GM23338 (cell line): ENCODE measurements at regions not wholly inside any gene's neighbourhood (a gene's known extent, or its start where the extent isn't known, plus 50 kb on each side); places are given as distances from the start of the nearest gene placed in this dataset.
A peak's percentile ranks its signal among the peaks of the same experiment; 100 is the strongest.
"Not testable (repeated sequence)": the region's sequence is repeated elsewhere in the genome, so short reads cannot be mapped to it uniquely, and the experiment has no call there.

Source experiments
- ATAC-seq: fragments of 200-7000 bp; cut with Tn5 transposase; 3 replicates; pipeline ENCODE4 v1.9.1; 2020
- DNase-seq: peaks from one replicate; pipeline ENCODE4 v3.0.0-alpha.2; 2015; ENCODE audit warnings: low spot score
- H2AFZ ChIP-seq: fragments of 200-600 bp; sonication (generic); 2 replicates; pipeline ENCODE4 v1.8.0; 2016; ENCODE audit warnings: antibody characterized with exemption, mild to moderate bottlenecking, moderate library complexity
- H3F3A ChIP-seq: fragments of 200-600 bp; sonication (generic); replicated peaks from 2 replicates; pipeline ENCODE4 v1.8.0; 2017; ENCODE audit warnings: antibody characterized with exemption, mixed run types, low read depth
- H3K27ac ChIP-seq: fragments of 200-600 bp; sonication (generic); 2 replicates; pipeline ENCODE4 v1.6.1; 2016; ENCODE audit warnings: low read depth
- H3K27me3 ChIP-seq: fragments of 200-600 bp; sonication (generic); 2 replicates; pipeline ENCODE4 v1.8.0; 2016; ENCODE audit warnings: mild to moderate bottlenecking, mixed run types, moderate library complexity; ENCODE audit not compliant: insufficient read depth
- H3K36me3 ChIP-seq: fragments of 200-600 bp; sonication (generic); 2 replicates; pipeline ENCODE4 v1.8.0; 2016; ENCODE audit warnings: mild to moderate bottlenecking; ENCODE audit not compliant: insufficient read depth
- H3K4me1 ChIP-seq: fragments of 200-600 bp; sonication (generic); 2 replicates; pipeline ENCODE4 v1.8.0; 2016; ENCODE audit warnings: mild to moderate bottlenecking, moderate library complexity; ENCODE audit not compliant: insufficient read depth
- H3K4me2 ChIP-seq: fragments of 200-600 bp; sonication (generic); 2 replicates; pipeline ENCODE4 v1.7.1; 2017; ENCODE audit warnings: mixed run types
- H3K4me3 ChIP-seq: fragments of 200-600 bp; sonication (generic); 2 replicates; pipeline ENCODE4 v1.6.1; 2016; ENCODE audit warnings: mixed run types
- H3K79me2 ChIP-seq: fragments of 200-600 bp; sonication (generic); replicated peaks from 2 replicates; pipeline ENCODE4 v1.8.0; 2017; ENCODE audit warnings: mild to moderate bottlenecking; ENCODE audit not compliant: insufficient read depth
- H3K9me2 ChIP-seq: fragments of 200-600 bp; sonication (generic); 2 replicates; pipeline ENCODE4 v1.8.0; 2017; ENCODE audit not compliant: insufficient read depth
- H4K20me1 ChIP-seq: fragments of 200-600 bp; sonication (generic); replicated peaks from 2 replicates; pipeline ENCODE4 v1.8.0; 2017; ENCODE audit warnings: mild to moderate bottlenecking; ENCODE audit not compliant: insufficient read depth
- H3K27ac Mint-ChIP-seq: 2 replicates; pipeline ENCODE4 v1.8.0; 2020; ENCODE audit warnings: inconsistent platforms, mild to moderate bottlenecking, moderate library complexity, mixed read lengths
- H3K27me3 Mint-ChIP-seq: 3 replicates; pipeline ENCODE4 v1.8.0; 2022; ENCODE audit warnings: low read depth, mild to moderate bottlenecking, moderate library complexity, mixed read lengths, inconsistent platforms; ENCODE audit not compliant: insufficient read depth, poor library complexity
- H3K36me3 Mint-ChIP-seq: 3 replicates; pipeline ENCODE4 v1.8.0; 2021; ENCODE audit warnings: low read depth, mild to moderate bottlenecking, inconsistent platforms, moderate library complexity, mixed read lengths
- H3K4me1 Mint-ChIP-seq: 3 replicates; pipeline ENCODE4 v1.8.0; 2020; ENCODE audit warnings: mild to moderate bottlenecking, inconsistent platforms, mixed read lengths
- H3K4me3 Mint-ChIP-seq: 3 replicates; pipeline ENCODE4 v1.8.0; 2021; ENCODE audit warnings: moderate library complexity, mild to moderate bottlenecking, inconsistent platforms, mixed read lengths
- H3K9me3 Mint-ChIP-seq: 3 replicates; pipeline ENCODE4 v1.8.0; 2020; ENCODE audit warnings: moderate library complexity, mild to moderate bottlenecking, inconsistent platforms, mixed read lengths
- EZH2phosphoT487 ChIP-seq: fragments of 200-600 bp; sonication (generic); IDR thresholded peaks from one replicate; pipeline ENCODE4 v1.8.1; 2018; ENCODE audit warnings: antibody characterized with exemption; ENCODE audit not compliant: unreplicated experiment
- STAT1 ChIP-seq: IDR thresholded peaks from one replicate; pipeline ENCODE4 v1.6.1; 2016; ENCODE audit warnings: antibody characterized with exemption; ENCODE audit not compliant: unreplicated experiment
- ZNF114 ChIP-seq: fragments of 250-450 bp; sonication (Bioruptor Pico); IDR thresholded peaks from 2 replicates; pipeline ENCODE4 v1.5.0; 2020; ENCODE audit warnings: mild to moderate bottlenecking, moderate library complexity
- TF ChIP-seq, protein P1 (sequence below), 2 experiments: fragments of 200-600 bp in 1 of 2; sonication (generic) in 1 of 2; conservative IDR thresholded peaks; 2 replicates each; pipeline versions ENCODE4 v1.5.1 to v1.6.1; 2016 to 2017; ENCODE audit warnings: antibody characterized with exemption in 2 of 2, low read depth in 2 of 2, mild to moderate bottlenecking in 2 of 2, moderate library complexity in 1 of 2

DNA sequence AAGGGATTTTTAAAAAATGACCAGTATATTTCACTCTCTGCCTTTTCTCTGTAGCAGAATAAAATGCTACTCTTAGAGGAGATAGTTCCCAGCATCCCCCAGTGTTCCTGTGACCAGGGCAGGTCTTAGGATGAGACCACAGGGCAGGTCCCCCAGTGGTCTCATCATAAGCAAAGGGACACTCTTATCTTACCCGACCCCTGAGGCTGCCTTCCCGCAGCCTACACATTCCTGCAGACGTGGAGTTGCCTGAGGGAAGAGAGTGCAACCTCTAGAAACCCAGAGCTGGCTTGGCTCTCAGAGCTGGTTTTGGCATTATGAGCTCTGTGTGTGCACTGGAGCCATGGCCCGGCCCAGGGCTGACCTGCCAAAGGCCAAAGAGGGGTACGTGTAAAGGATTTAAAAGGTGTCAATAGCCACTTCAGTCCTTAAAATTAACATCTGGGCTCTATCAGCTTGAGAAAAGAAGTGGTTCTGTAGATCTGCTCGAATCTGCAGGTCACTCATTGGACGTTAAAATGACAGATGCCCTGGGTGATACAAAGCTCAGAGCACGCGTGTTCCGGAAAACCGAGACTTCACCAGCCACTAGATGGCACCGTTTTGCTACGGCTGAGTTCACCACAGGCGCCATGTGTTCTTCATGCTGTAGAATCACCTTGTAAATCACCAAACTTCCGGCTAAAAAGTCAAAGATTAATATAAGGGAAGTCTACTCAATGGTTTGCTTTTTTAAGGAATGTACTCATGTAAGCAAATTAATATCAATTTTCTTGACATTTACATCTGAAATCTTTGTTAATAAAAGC is 60.4 kb upstream of the GPR31 start:
- H3K4me3 ChIP-seq, H3K4me3 Mint-ChIP-seq, H3F3A ChIP-seq, H3K36me3 Mint-ChIP-seq, H3K79me2 ChIP-seq, H3K4me2 ChIP-seq, H3K27ac Mint-ChIP-seq, H3K36me3 ChIP-seq, H3K27ac ChIP-seq, H3K27me3 ChIP-seq, H3K9me3 Mint-ChIP-seq, H4K20me1 ChIP-seq, H3K9me2 ChIP-seq, H2AFZ ChIP-seq, DNase-seq: not testable (repeated sequence)
- peak; percentile 56 for ATAC-seq
- H3K4me1 Mint-ChIP-seq = peaks cover 24% of the 10 kb centered on the region
- TF ChIP-seq, protein P1, sequence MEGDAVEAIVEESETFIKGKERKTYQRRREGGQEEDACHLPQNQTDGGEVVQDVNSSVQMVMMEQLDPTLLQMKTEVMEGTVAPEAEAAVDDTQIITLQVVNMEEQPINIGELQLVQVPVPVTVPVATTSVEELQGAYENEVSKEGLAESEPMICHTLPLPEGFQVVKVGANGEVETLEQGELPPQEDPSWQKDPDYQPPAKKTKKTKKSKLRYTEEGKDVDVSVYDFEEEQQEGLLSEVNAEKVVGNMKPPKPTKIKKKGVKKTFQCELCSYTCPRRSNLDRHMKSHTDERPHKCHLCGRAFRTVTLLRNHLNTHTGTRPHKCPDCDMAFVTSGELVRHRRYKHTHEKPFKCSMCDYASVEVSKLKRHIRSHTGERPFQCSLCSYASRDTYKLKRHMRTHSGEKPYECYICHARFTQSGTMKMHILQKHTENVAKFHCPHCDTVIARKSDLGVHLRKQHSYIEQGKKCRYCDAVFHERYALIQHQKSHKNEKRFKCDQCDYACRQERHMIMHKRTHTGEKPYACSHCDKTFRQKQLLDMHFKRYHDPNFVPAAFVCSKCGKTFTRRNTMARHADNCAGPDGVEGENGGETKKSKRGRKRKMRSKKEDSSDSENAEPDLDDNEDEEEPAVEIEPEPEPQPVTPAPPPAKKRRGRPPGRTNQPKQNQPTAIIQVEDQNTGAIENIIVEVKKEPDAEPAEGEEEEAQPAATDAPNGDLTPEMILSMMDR (conservative IDR thresholded peaks at IDR 0.05; ENCODE audit: low read depth in 2 of 2) = peak; percentile 36 to 50
- H3K4me1 ChIP-seq = peaks cover 16% of the 10 kb centered on the region
- peaks cover 22% of the 10 kb centered on the region for H3K27me3 Mint-ChIP-seq

DNA sequence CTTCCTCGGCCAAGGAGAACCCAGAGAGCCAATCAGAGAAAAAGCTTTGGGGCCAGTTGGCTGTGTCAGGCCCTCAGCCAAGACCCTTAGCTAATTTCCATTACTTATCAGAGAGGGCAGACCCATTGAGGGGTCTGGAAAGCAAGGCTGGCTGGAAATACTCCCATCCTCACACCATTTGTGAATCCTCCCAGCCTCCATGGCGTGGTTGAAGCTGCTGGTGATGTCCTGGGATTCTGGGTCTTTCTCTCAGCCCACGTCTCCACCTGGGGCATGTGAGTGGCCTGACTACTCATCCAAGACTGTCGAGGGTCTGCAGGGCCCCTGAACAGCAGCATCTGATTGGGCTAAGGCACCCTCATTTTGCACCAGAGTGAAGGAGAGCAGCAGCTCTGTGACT is 61.3 kb upstream of the GPR31 start:
- DNase-seq, H3K4me2 ChIP-seq, H3K27me3 ChIP-seq, H3F3A ChIP-seq, H3K36me3 Mint-ChIP-seq, H3K27ac Mint-ChIP-seq, H4K20me1 ChIP-seq, H3K4me3 ChIP-seq, H3K36me3 ChIP-seq, H3K27ac ChIP-seq, H3K9me2 ChIP-seq, H3K79me2 ChIP-seq, H3K9me3 Mint-ChIP-seq, ATAC-seq, H2AFZ ChIP-seq, H3K4me3 Mint-ChIP-seq: not testable (repeated sequence)
- Mint-ChIP-seq H3K27me3 (peaks cover 22% of the 10 kb centered on the region), H3K4me1 (peaks cover 31% of the 10 kb centered on the region)
- H3K4me1 ChIP-seq = peaks cover 25% of the 10 kb centered on the region

DNA sequence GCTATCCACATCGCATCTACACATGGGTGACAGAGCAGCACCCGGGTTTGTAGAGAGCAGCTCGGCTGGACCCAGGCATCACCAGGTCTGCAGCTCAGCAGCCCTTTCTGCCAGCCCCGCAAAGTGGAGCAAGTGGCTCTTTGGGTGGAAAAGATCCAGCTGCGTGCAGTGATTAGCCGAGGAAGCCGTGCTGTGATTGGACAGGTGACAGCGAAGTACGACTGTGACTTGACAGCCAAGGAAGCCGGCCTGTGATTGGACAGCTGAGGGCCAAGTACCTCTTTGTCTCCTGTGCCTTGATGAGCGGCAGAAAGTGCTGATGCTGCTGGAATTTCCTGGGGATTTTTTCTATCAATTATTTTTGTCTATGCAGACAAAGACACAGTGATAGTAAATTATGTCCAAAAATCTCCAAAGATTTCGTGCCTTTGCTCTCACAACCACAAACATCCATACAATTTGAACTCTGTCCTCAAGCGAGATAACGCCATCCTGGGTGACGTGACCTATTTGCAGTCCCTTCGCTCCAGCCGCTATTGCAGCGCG is 62.3 kb upstream of the GPR31 start:
- Histone ChIP-seq H4K20me1 (no peaks in the 10 kb centered on the region), H3K79me2 (no peaks in the 10 kb centered on the region), H2AFZ (no peak overlapping the region), H3K4me2 (no peak overlapping the region), H3K27me3 (no peaks in the 10 kb centered on the region), H3K9me2 (no peaks in the 10 kb centered on the region), H3F3A (peaks cover 4% of the 10 kb centered on the region), H3K4me1 (peaks cover 35% of the 10 kb centered on the region), H3K4me3 (no peak overlapping the region), H3K27ac (no peak overlapping the region), H3K36me3 (no peaks in the 10 kb centered on the region)
- DNase-seq (no peak), ATAC-seq (no peak)
- H3K27ac Mint-ChIP-seq = no peak overlapping the region
- peaks cover 40% of the 10 kb centered on the region for H3K4me1 Mint-ChIP-seq
- peaks cover 18% of the 10 kb centered on the region for H3K27me3 Mint-ChIP-seq
- H3K9me3 Mint-ChIP-seq = no peaks in the 10 kb centered on the region
- no peaks in the 10 kb centered on the region for H3K36me3 Mint-ChIP-seq
- H3K4me3 Mint-ChIP-seq = no peak overlapping the region
- TF ChIP-seq ZNF114 (CRISPR knock-in tag) (no peak), EZH2phosphoT487 (no peak), STAT1 (no peak)
- TF ChIP-seq, protein P1 (conservative IDR thresholded peaks at IDR 0.05; ENCODE audit: low read depth in 2 of 2) = no peak
